ENCODE measurements at regions not wholly inside any gene's neighbourhood (a gene's known extent, or its start where the extent isn't known, plus 50 kb on each side); places are given as distances from the start of the nearest gene placed in this dataset.
"Not testable (repeated sequence)": the region's sequence is repeated elsewhere in the genome, so short reads cannot be mapped to it uniquely, and the experiment has no call there.

- H3K27me3 ChIP-seq (ENCODE audit: control insufficient read depth in 2 of 2, insufficient read depth in 2 of 2, low read length in 2 of 2); H3K4me3 ChIP-seq (replicated peaks in 1 of 3; ENCODE audit: low read depth in 2 of 3, low read length in 3 of 3); H3K36me3 ChIP-seq (replicated peaks in 1 of 2; ENCODE audit: control insufficient read depth in 1 of 2, insufficient read depth in 2 of 2, low read length in 2 of 2); H3K4me1 Mint-ChIP-seq; H3K27me3 Mint-ChIP-seq (ENCODE audit: low read depth in 3 of 3); DNase-seq; H3K36me3 Mint-ChIP-seq; H3K9me3 Mint-ChIP-seq; intact Hi-C loops (cut with micrococcal nuclease); H4K20me1 ChIP-seq (ENCODE audit: insufficient read depth, low read length); H3K4me1 ChIP-seq (ENCODE audit: control insufficient read depth in 1 of 2, insufficient read depth in 2 of 2, low read length in 2 of 2); H3K9me3 ChIP-seq (replicated peaks in 1 of 2; ENCODE audit: control insufficient read depth in 1 of 2, insufficient read depth in 1 of 2, low read length in 2 of 2); H3K4me2 ChIP-seq (replicated peaks; ENCODE audit: extremely low read depth, low read length, poor library complexity, severe bottlenecking); H3K4me3 Mint-ChIP-seq; H3K79me2 ChIP-seq (ENCODE audit: insufficient read depth, low read length); H3K27ac ChIP-seq (ENCODE audit: low read depth in 1 of 2, low read length in 2 of 2); H3K27ac Mint-ChIP-seq; H2AFZ ChIP-seq (ENCODE audit: insufficient read depth, low read depth, low read length, poor library complexity, severe bottlenecking); H3K9ac ChIP-seq (ENCODE audit: insufficient read depth, low read length, poor library complexity, severe bottlenecking): not testable (repeated sequence)
- 50% methylated on average over 2 of the region's 5 CpGs for WGBS (ENCODE audit: insufficient coverage)
Observed at GRCh38 chr2:90141558-90141957, 1450.1 kb downstream of the RPIA start.

- H3K36me3 ChIP-seq (replicated peaks in 1 of 2; ENCODE audit: control insufficient read depth in 1 of 2, insufficient read depth in 2 of 2, low read length in 2 of 2); H3K4me1 Mint-ChIP-seq; H3K9ac ChIP-seq (ENCODE audit: insufficient read depth, low read length, poor library complexity, severe bottlenecking); H3K79me2 ChIP-seq (ENCODE audit: insufficient read depth, low read length); DNase-seq; H3K9me3 ChIP-seq (replicated peaks in 1 of 2; ENCODE audit: control insufficient read depth in 1 of 2, insufficient read depth in 1 of 2, low read length in 2 of 2); H3K36me3 Mint-ChIP-seq; H3K4me2 ChIP-seq (replicated peaks; ENCODE audit: extremely low read depth, low read length, poor library complexity, severe bottlenecking); H3K4me1 ChIP-seq (ENCODE audit: control insufficient read depth in 1 of 2, insufficient read depth in 2 of 2, low read length in 2 of 2); H3K4me3 Mint-ChIP-seq; H3K27ac Mint-ChIP-seq; H2AFZ ChIP-seq (ENCODE audit: insufficient read depth, low read depth, low read length, poor library complexity, severe bottlenecking); H3K9me3 Mint-ChIP-seq; H3K27me3 Mint-ChIP-seq (ENCODE audit: low read depth in 3 of 3); H3K27ac ChIP-seq (ENCODE audit: low read depth in 1 of 2, low read length in 2 of 2); H4K20me1 ChIP-seq (ENCODE audit: insufficient read depth, low read length); H3K27me3 ChIP-seq (ENCODE audit: control insufficient read depth in 2 of 2, insufficient read depth in 2 of 2, low read length in 2 of 2); intact Hi-C loops (cut with micrococcal nuclease); H3K4me3 ChIP-seq (replicated peaks in 1 of 3; ENCODE audit: low read depth in 2 of 3, low read length in 3 of 3): not testable (repeated sequence)
Observed at GRCh38 chr2:90151805-90152204, 1460.3 kb downstream of the RPIA start.

- H3K9me3 Mint-ChIP-seq; H3K4me2 ChIP-seq (replicated peaks; ENCODE audit: extremely low read depth, low read length, poor library complexity, severe bottlenecking); H3K27ac ChIP-seq (ENCODE audit: low read depth in 1 of 2, low read length in 2 of 2); H3K4me3 Mint-ChIP-seq; H3K9me3 ChIP-seq (replicated peaks in 1 of 2; ENCODE audit: control insufficient read depth in 1 of 2, insufficient read depth in 1 of 2, low read length in 2 of 2); H3K4me1 Mint-ChIP-seq; intact Hi-C loops (cut with micrococcal nuclease); H2AFZ ChIP-seq (ENCODE audit: insufficient read depth, low read depth, low read length, poor library complexity, severe bottlenecking); DNase-seq; H3K4me1 ChIP-seq (ENCODE audit: control insufficient read depth in 1 of 2, insufficient read depth in 2 of 2, low read length in 2 of 2); H3K36me3 ChIP-seq (replicated peaks in 1 of 2; ENCODE audit: control insufficient read depth in 1 of 2, insufficient read depth in 2 of 2, low read length in 2 of 2); H4K20me1 ChIP-seq (ENCODE audit: insufficient read depth, low read length); H3K27me3 ChIP-seq (ENCODE audit: control insufficient read depth in 2 of 2, insufficient read depth in 2 of 2, low read length in 2 of 2); H3K9ac ChIP-seq (ENCODE audit: insufficient read depth, low read length, poor library complexity, severe bottlenecking); H3K4me3 ChIP-seq (replicated peaks in 1 of 3; ENCODE audit: low read depth in 2 of 3, low read length in 3 of 3); H3K27ac Mint-ChIP-seq; H3K79me2 ChIP-seq (ENCODE audit: insufficient read depth, low read length); H3K27me3 Mint-ChIP-seq (ENCODE audit: low read depth in 3 of 3); H3K36me3 Mint-ChIP-seq: not testable (repeated sequence)
- WGBS (ENCODE audit: insufficient coverage): no CpG with 5 or more reads among the region's 1 CpG
Observed at GRCh38 chr2:90170978-90171377, 1479.5 kb downstream of the RPIA start.

- intact Hi-C loops (cut with micrococcal nuclease); H3K4me2 ChIP-seq (replicated peaks; ENCODE audit: extremely low read depth, low read length, poor library complexity, severe bottlenecking); H3K79me2 ChIP-seq (ENCODE audit: insufficient read depth, low read length); H3K9ac ChIP-seq (ENCODE audit: insufficient read depth, low read length, poor library complexity, severe bottlenecking); H4K20me1 ChIP-seq (ENCODE audit: insufficient read depth, low read length); H3K9me3 Mint-ChIP-seq; H3K4me1 ChIP-seq (ENCODE audit: control insufficient read depth in 1 of 2, insufficient read depth in 2 of 2, low read length in 2 of 2); H3K4me3 Mint-ChIP-seq; H3K4me3 ChIP-seq (replicated peaks in 1 of 3; ENCODE audit: low read depth in 2 of 3, low read length in 3 of 3); H3K27me3 ChIP-seq (ENCODE audit: control insufficient read depth in 2 of 2, insufficient read depth in 2 of 2, low read length in 2 of 2); DNase-seq; H3K9me3 ChIP-seq (replicated peaks in 1 of 2; ENCODE audit: control insufficient read depth in 1 of 2, insufficient read depth in 1 of 2, low read length in 2 of 2); H2AFZ ChIP-seq (ENCODE audit: insufficient read depth, low read depth, low read length, poor library complexity, severe bottlenecking); H3K4me1 Mint-ChIP-seq; H3K36me3 Mint-ChIP-seq; H3K27ac Mint-ChIP-seq; H3K27ac ChIP-seq (ENCODE audit: low read depth in 1 of 2, low read length in 2 of 2); H3K27me3 Mint-ChIP-seq (ENCODE audit: low read depth in 3 of 3); H3K36me3 ChIP-seq (replicated peaks in 1 of 2; ENCODE audit: control insufficient read depth in 1 of 2, insufficient read depth in 2 of 2, low read length in 2 of 2): not testable (repeated sequence)
- WGBS (ENCODE audit: insufficient coverage): no CpG with 5 or more reads among the region's 2 CpGs
Observed at GRCh38 chr2:90173081-90173480, 1481.6 kb downstream of the RPIA start.

DNA sequence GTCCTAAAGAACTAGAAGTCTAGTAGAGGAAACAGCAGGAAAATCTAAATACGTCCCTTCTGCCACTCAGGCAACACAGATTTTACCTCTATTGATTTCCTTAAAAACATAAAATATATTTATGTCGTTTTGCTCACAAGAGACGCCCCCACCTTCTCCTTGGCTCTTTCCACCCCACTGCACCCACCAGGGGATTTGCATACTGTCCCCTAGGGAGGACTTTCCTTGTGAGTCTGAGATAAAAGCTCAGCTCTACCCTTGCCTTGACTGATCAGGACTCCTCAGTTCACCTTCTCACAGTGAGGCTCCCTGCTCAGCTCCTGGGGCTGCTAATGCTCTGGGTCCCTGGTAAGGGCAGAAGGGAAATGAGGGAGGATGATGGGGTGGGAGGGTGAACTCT is 1488.1 kb downstream of the RPIA start:
- H3K4me1 Mint-ChIP-seq; H3K27ac ChIP-seq (ENCODE audit: low read depth in 1 of 2, low read length in 2 of 2); H3K9me3 Mint-ChIP-seq; H3K27me3 Mint-ChIP-seq (ENCODE audit: low read depth in 3 of 3); H2AFZ ChIP-seq (ENCODE audit: insufficient read depth, low read depth, low read length, poor library complexity, severe bottlenecking); H3K4me2 ChIP-seq (replicated peaks; ENCODE audit: extremely low read depth, low read length, poor library complexity, severe bottlenecking); H3K4me3 ChIP-seq (replicated peaks in 1 of 3; ENCODE audit: low read depth in 2 of 3, low read length in 3 of 3); H3K27ac Mint-ChIP-seq; H3K36me3 ChIP-seq (replicated peaks in 1 of 2; ENCODE audit: control insufficient read depth in 1 of 2, insufficient read depth in 2 of 2, low read length in 2 of 2); intact Hi-C loops (cut with micrococcal nuclease); H3K36me3 Mint-ChIP-seq; H3K9me3 ChIP-seq (replicated peaks in 1 of 2; ENCODE audit: control insufficient read depth in 1 of 2, insufficient read depth in 1 of 2, low read length in 2 of 2); H3K79me2 ChIP-seq (ENCODE audit: insufficient read depth, low read length); H3K9ac ChIP-seq (ENCODE audit: insufficient read depth, low read length, poor library complexity, severe bottlenecking); H3K27me3 ChIP-seq (ENCODE audit: control insufficient read depth in 2 of 2, insufficient read depth in 2 of 2, low read length in 2 of 2); H3K4me1 ChIP-seq (ENCODE audit: control insufficient read depth in 1 of 2, insufficient read depth in 2 of 2, low read length in 2 of 2); DNase-seq; H4K20me1 ChIP-seq (ENCODE audit: insufficient read depth, low read length): not testable (repeated sequence)
- WGBS (ENCODE audit: insufficient coverage): no CpG with 5 or more reads among the region's 3 CpGs
- peak overlapping the region in 1 of 2 donors; percentile 31 for H3K4me3 Mint-ChIP-seq

Measured in CD14-positive monocyte (primary cell).